H1 (cell line): ENCODE measurements at regions not wholly inside any gene's neighbourhood (a gene's known extent, or its start where the extent isn't known, plus 50 kb on each side); places are given as distances from the start of the nearest gene placed in this dataset.

ENCODE experiments used
- CHD7 ChIP-seq: fragments of 300-600 bp; sonication (generic); IDR thresholded peaks from 2 replicates; pipeline ENCODE4 v1.7.1; 2012; ENCODE audit warnings: low read length, moderate library complexity, mild to moderate bottlenecking, inconsistent platforms; ENCODE audit not compliant: insufficient replicate concordance
- E2F6 ChIP-seq: IDR thresholded peaks from 2 replicates; pipeline ENCODE4 v1.6.1; 2012; ENCODE audit warnings: inconsistent platforms

DNA sequence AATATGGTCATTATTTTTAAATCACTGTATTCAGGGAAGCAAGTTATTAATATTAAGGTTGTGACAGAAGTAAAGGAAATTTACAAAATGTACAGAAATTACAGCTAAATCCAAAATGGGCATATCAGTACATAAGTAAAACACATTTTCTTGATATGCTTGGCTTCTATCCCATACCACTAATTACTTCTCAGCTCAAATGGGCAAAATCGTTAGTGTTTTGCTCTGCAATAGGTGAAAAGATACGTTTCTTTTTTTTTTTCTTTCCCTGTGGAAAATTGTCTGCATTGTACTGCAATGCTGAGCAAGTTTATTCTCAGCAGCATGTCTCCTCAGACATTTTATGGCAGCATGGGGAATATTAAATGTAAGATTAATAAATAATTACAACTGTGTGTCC, 77.1 kb upstream of the PRMT6 start (continued):
- no peak for TF ChIP-seq CHD7
- TF ChIP-seq E2F6, result no peak
